ENCODE measurements at regions not wholly inside any gene's neighbourhood (a gene's known extent, or its start where the extent isn't known, plus 50 kb on each side); places are given as distances from the start of the nearest gene placed in this dataset.
A peak's percentile ranks its signal among the peaks of the same experiment; 100 is the strongest.

DNA sequence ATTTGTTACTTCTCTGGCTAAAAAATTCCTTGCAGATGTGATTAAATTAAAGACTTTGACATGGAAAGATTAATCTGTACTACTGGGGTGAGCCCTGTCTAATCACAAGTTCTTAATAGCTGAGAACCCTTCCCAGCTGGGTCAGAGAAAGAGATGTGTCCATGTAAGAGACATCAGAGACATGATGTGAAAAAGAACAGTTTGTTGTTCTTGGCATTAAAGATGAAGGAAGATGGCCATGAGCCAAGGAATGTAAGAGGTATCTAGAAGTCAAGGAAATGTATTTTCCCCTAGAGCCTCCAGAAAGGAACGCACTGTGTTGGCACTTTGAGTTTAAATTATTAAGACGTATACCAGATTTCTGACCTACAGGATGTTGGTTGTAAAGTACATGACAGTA, 1271.5 kb upstream of the PRMT6 start:
- WGBS, 2 donors (ENCODE audit: extremely low coverage in 2 of 2, insufficient read length in 2 of 2, insufficient replicate concordance in 1 of 2): no CpG with 5 or more reads among the region's 2 CpGs
- no peak overlapping the region for H2BK12ac ChIP-seq (ENCODE audit: low read length)
- no peak overlapping the region for H2AFZ ChIP-seq (ENCODE audit: low read length)

GRCh38 chr1:105793536-105794146, 1262.8 kb upstream of the PRMT6 start:
- no peak overlapping the region for H2BK15ac ChIP-seq (ENCODE audit: low read length)
- DNase-seq (ENCODE audit: low spot score): peak; percentile 48
- H3K4ac ChIP-seq (ENCODE audit: low read length): no peak overlapping the region
- H3K27me3 ChIP-seq (ENCODE audit: control insufficient read depth in 3 of 3, insufficient read depth in 3 of 3, low read depth in 1 of 3, low read length in 3 of 3): no peaks in the 10 kb centered on the region
- no CpG with 5 or more reads among the region's 1 CpG for WGBS, 2 donors (ENCODE audit: extremely low coverage in 2 of 2, insufficient read length in 2 of 2, insufficient replicate concordance in 1 of 2)
- no peaks in the 10 kb centered on the region for H3K4me1 ChIP-seq (ENCODE audit: control insufficient read depth in 2 of 2, insufficient read depth in 1 of 2, low read depth in 1 of 2, low read length in 2 of 2)
- no peak overlapping the region for H2BK120ac ChIP-seq (ENCODE audit: low read depth, low read length)
- H4K91ac ChIP-seq (ENCODE audit: low read depth, low read length, poor library complexity): no peak overlapping the region
- H2BK12ac ChIP-seq (ENCODE audit: low read length): no peak overlapping the region
- H3K4me2 ChIP-seq (ENCODE audit: insufficient read depth, low read length, poor library complexity, severe bottlenecking): no peak overlapping the region
- no peak overlapping the region for H2BK5ac ChIP-seq (ENCODE audit: low read length)
- H4K8ac ChIP-seq (ENCODE audit: low read depth, low read length): no peak overlapping the region
- no peak overlapping the region for H3K18ac ChIP-seq (ENCODE audit: low read length)
- no peak overlapping the region for H3K9ac ChIP-seq (ENCODE audit: low read depth, low read length, poor library complexity)
- no peaks in the 10 kb centered on the region for H3K9me3 ChIP-seq (replicated peaks in 1 of 2; ENCODE audit: control insufficient read depth in 2 of 2, insufficient read depth in 1 of 2, low read depth in 1 of 2, low read length in 2 of 2)
- H2AK5ac ChIP-seq (ENCODE audit: low read depth, low read length): no peak overlapping the region
- no peak overlapping the region for H2AFZ ChIP-seq (ENCODE audit: low read length)
- no peak overlapping the region for H3K27ac ChIP-seq (replicated peaks; ENCODE audit: low read length)
- no peaks in the 10 kb centered on the region for H3K79me1 ChIP-seq (ENCODE audit: low read depth, low read length)
- no peak overlapping the region for H3K4me3 ChIP-seq (ENCODE audit: low read length in 2 of 2)
- no peak overlapping the region for H3K23ac ChIP-seq (ENCODE audit: low read depth, low read length, poor library complexity)
- no peaks in the 10 kb centered on the region for H3K36me3 ChIP-seq (replicated peaks in 1 of 2; ENCODE audit: control insufficient read depth in 2 of 2, insufficient read depth in 2 of 2, low read length in 2 of 2)
- no peak overlapping the region for H3K14ac ChIP-seq (ENCODE audit: low read length)

More for the DNA sequence above, 1271.5 kb upstream of the PRMT6 start:
- H3K9ac ChIP-seq (ENCODE audit: low read depth, low read length, poor library complexity): no peak overlapping the region
- no peak overlapping the region for H2BK120ac ChIP-seq (ENCODE audit: low read depth, low read length)
- H2BK15ac ChIP-seq (ENCODE audit: low read length): no peak overlapping the region
- H3K14ac ChIP-seq (ENCODE audit: low read length): no peak overlapping the region
- no peaks in the 10 kb centered on the region for H3K36me3 ChIP-seq (replicated peaks in 1 of 2; ENCODE audit: control insufficient read depth in 2 of 2, insufficient read depth in 2 of 2, low read length in 2 of 2)
- H2BK5ac ChIP-seq (ENCODE audit: low read length): no peak overlapping the region
- H3K27me3 ChIP-seq (ENCODE audit: control insufficient read depth in 3 of 3, insufficient read depth in 3 of 3, low read depth in 1 of 3, low read length in 3 of 3): no peaks in the 10 kb centered on the region
- no peak overlapping the region for H3K23ac ChIP-seq (ENCODE audit: low read depth, low read length, poor library complexity)
- no peaks in the 10 kb centered on the region for H3K4me1 ChIP-seq (ENCODE audit: control insufficient read depth in 2 of 2, insufficient read depth in 1 of 2, low read depth in 1 of 2, low read length in 2 of 2)
- no peak for DNase-seq (ENCODE audit: low spot score)
- H4K8ac ChIP-seq (ENCODE audit: low read depth, low read length): no peak overlapping the region
- no peak overlapping the region for H2AK5ac ChIP-seq (ENCODE audit: low read depth, low read length)
- H3K18ac ChIP-seq (ENCODE audit: low read length): no peak overlapping the region
- no peak overlapping the region for H4K91ac ChIP-seq (ENCODE audit: low read depth, low read length, poor library complexity)
- no peaks in the 10 kb centered on the region for H3K9me3 ChIP-seq (replicated peaks in 1 of 2; ENCODE audit: control insufficient read depth in 2 of 2, insufficient read depth in 1 of 2, low read depth in 1 of 2, low read length in 2 of 2)
- no peak overlapping the region for H3K27ac ChIP-seq (replicated peaks; ENCODE audit: low read length)
- H3K79me1 ChIP-seq (ENCODE audit: low read depth, low read length): no peaks in the 10 kb centered on the region
- H3K4me3 ChIP-seq (ENCODE audit: low read length in 2 of 2): no peak overlapping the region
- no peak overlapping the region for H3K4ac ChIP-seq (ENCODE audit: low read length)
- no peak overlapping the region for H3K4me2 ChIP-seq (ENCODE audit: insufficient read depth, low read length, poor library complexity, severe bottlenecking)

DNA sequence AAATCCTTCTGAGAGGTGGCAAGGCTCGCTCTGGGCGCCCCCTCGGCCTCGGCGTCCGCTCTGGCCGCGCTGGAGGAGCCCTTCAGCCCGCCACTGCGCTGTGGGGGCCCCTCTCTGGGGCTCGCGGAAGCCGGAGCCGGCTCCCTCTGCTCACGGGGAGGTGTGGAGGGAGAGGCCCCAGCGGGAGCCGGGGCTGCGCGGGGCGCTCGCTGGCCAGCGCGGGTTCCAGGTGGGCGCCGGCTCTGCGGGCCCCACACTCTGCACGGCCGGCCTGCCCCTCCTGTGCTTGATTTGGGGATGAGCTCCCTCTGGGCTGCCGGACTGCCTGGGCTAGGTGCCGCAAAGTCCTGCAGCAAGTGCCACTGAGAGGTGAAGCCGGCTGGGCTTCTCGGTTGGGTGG, 1260.7 kb upstream of the PRMT6 start:
- Histone ChIP-seq H3K9ac (ENCODE audit: low read depth, low read length, poor library complexity) (no peak overlapping the region), H2BK5ac (ENCODE audit: low read length) (no peak overlapping the region), H3K4me1 (ENCODE audit: control insufficient read depth in 2 of 2, insufficient read depth in 1 of 2, low read depth in 1 of 2, low read length in 2 of 2) (no peaks in the 10 kb centered on the region), H3K27me3 (ENCODE audit: control insufficient read depth in 3 of 3, insufficient read depth in 3 of 3, low read depth in 1 of 3, low read length in 3 of 3) (no peaks in the 10 kb centered on the region), H2AFZ (ENCODE audit: low read length) (no peak overlapping the region), H3K4me2 (ENCODE audit: insufficient read depth, low read length, poor library complexity, severe bottlenecking) (no peak overlapping the region), H3K14ac (ENCODE audit: low read length) (peak overlapping the region; percentile 21), H3K18ac (ENCODE audit: low read length) (no peak overlapping the region), H3K23ac (ENCODE audit: low read depth, low read length, poor library complexity) (no peak overlapping the region), H3K4ac (ENCODE audit: low read length) (no peak overlapping the region), H3K27ac (replicated peaks; ENCODE audit: low read length) (no peak overlapping the region), H2AK5ac (ENCODE audit: low read depth, low read length) (no peak overlapping the region), H4K8ac (ENCODE audit: low read depth, low read length) (no peak overlapping the region), H2BK15ac (ENCODE audit: low read length) (no peak overlapping the region), H3K4me3 (ENCODE audit: low read length in 2 of 2) (no peak overlapping the region), H3K79me1 (ENCODE audit: low read depth, low read length) (no peaks in the 10 kb centered on the region), H3K9me3 (replicated peaks in 1 of 2; ENCODE audit: control insufficient read depth in 2 of 2, insufficient read depth in 1 of 2, low read depth in 1 of 2, low read length in 2 of 2) (no peaks in the 10 kb centered on the region), H2BK12ac (ENCODE audit: low read length) (no peak overlapping the region), H3K36me3 (replicated peaks in 1 of 2; ENCODE audit: control insufficient read depth in 2 of 2, insufficient read depth in 2 of 2, low read length in 2 of 2) (no peaks in the 10 kb centered on the region), H2BK120ac (ENCODE audit: low read depth, low read length) (no peak overlapping the region), H4K91ac (ENCODE audit: low read depth, low read length, poor library complexity) (no peak overlapping the region)
- WGBS, 2 donors (ENCODE audit: extremely low coverage in 2 of 2, insufficient read length in 2 of 2, insufficient replicate concordance in 1 of 2): no CpG with 5 or more reads among the region's 32 CpGs
- no peak for DNase-seq (ENCODE audit: low spot score)

DNA sequence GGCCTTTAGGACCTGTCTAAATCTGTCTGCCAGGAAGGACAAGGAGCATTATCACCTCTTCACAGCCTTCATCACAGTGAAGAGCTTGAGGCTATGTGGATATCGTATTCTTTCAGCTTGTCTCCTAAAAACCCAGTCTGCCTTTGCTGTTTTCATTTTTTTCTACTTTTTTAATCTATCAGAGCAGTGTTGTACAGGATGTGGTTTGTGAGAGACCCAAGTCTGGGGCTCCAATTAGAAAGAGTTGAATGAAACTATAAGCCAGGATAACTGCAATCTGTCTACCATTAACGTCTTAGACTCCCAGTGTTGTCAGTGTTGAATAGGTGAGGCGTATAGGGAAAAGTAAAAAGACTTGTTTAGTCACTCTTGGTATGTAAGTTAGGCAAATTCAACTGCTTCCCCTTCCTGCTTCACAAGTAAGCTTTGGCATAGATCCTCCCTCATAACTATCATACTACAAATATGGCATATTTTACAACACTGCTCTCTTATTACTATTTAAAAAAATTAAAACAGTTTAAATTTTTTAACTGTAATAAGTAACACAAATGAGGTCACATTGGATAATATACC, 1225.8 kb upstream of the PRMT6 start:
- Histone ChIP-seq H3K9ac (ENCODE audit: low read depth, low read length, poor library complexity) (no peak overlapping the region), H3K14ac (ENCODE audit: low read length) (no peak overlapping the region), H2AK5ac (ENCODE audit: low read depth, low read length) (no peak overlapping the region), H3K27ac (replicated peaks; ENCODE audit: low read length) (no peak overlapping the region), H2BK12ac (ENCODE audit: low read length) (no peak overlapping the region), H2BK120ac (ENCODE audit: low read depth, low read length) (no peak overlapping the region), H4K8ac (ENCODE audit: low read depth, low read length) (no peak overlapping the region), H3K4me2 (ENCODE audit: insufficient read depth, low read length, poor library complexity, severe bottlenecking) (no peak overlapping the region), H3K23ac (ENCODE audit: low read depth, low read length, poor library complexity) (no peak overlapping the region), H3K36me3 (replicated peaks in 1 of 2; ENCODE audit: control insufficient read depth in 2 of 2, insufficient read depth in 2 of 2, low read length in 2 of 2) (no peaks in the 10 kb centered on the region), H2BK5ac (ENCODE audit: low read length) (no peak overlapping the region), H3K4me3 (ENCODE audit: low read length in 2 of 2) (no peak overlapping the region), H3K27me3 (ENCODE audit: control insufficient read depth in 3 of 3, insufficient read depth in 3 of 3, low read depth in 1 of 3, low read length in 3 of 3) (no peaks in the 10 kb centered on the region), H3K4me1 (ENCODE audit: control insufficient read depth in 2 of 2, insufficient read depth in 1 of 2, low read depth in 1 of 2, low read length in 2 of 2) (no peaks in the 10 kb centered on the region), H2BK15ac (ENCODE audit: low read length) (no peak overlapping the region), H3K9me3 (replicated peaks in 1 of 2; ENCODE audit: control insufficient read depth in 2 of 2, insufficient read depth in 1 of 2, low read depth in 1 of 2, low read length in 2 of 2) (no peaks in the 10 kb centered on the region), H3K4ac (ENCODE audit: low read length) (no peak overlapping the region), H4K91ac (ENCODE audit: low read depth, low read length, poor library complexity) (no peak overlapping the region), H2AFZ (ENCODE audit: low read length) (no peak overlapping the region), H3K79me1 (ENCODE audit: low read depth, low read length) (no peaks in the 10 kb centered on the region), H3K18ac (ENCODE audit: low read length) (no peak overlapping the region)
- no CpG with 5 or more reads among the region's 3 CpGs for WGBS, 2 donors (ENCODE audit: extremely low coverage in 2 of 2, insufficient read length in 2 of 2, insufficient replicate concordance in 1 of 2)
- no peak for DNase-seq (ENCODE audit: low spot score)
